ENCODE measurements at regions not wholly inside any gene's neighbourhood (a gene's known extent, or its start where the extent isn't known, plus 50 kb on each side); places are given as distances from the start of the nearest gene placed in this dataset.
A peak's percentile ranks its signal among the peaks of the same experiment; 100 is the strongest.

GRCh38 chr10:53314876-53315275 is 542.3 kb upstream of the MBL2 start:
- H3K36me3 ChIP-seq (ENCODE audit: control insufficient read depth, insufficient read depth, low read length), result no peaks in the 10 kb centered on the region
- no peak overlapping the region for H3K4me3 ChIP-seq (ENCODE audit: extremely low read depth, insufficient read depth, low read length, poor library complexity, severe bottlenecking)
- WGBS, 2 experiments (ENCODE audit: insufficient coverage in 2 of 2), result 88% methylated on average over 1 of the region's 1 CpG; no CpG with 5 or more reads in 1 of the 2 experiments
- peak overlapping the region; percentile 50 for H3K27ac ChIP-seq (ENCODE audit: low read depth, low read length, severe bottlenecking)
- H3K4me1 ChIP-seq (ENCODE audit: control insufficient read depth, insufficient read depth, low read length, poor library complexity, severe bottlenecking), result no peaks in the 10 kb centered on the region
- H3K9me3 ChIP-seq (ENCODE audit: control insufficient read depth, low read length), result no peaks in the 10 kb centered on the region

- no peaks in the 10 kb centered on the region for H3K36me3 ChIP-seq (ENCODE audit: control insufficient read depth, insufficient read depth, low read length)
- no peak overlapping the region for H3K4me3 ChIP-seq (ENCODE audit: extremely low read depth, insufficient read depth, low read length, poor library complexity, severe bottlenecking)
- H3K9me3 ChIP-seq (ENCODE audit: control insufficient read depth, low read length), result no peaks in the 10 kb centered on the region
- no peaks in the 10 kb centered on the region for H3K4me1 ChIP-seq (ENCODE audit: control insufficient read depth, insufficient read depth, low read length, poor library complexity, severe bottlenecking)
- H3K27ac ChIP-seq (ENCODE audit: low read depth, low read length, severe bottlenecking), result no peak overlapping the region
- WGBS, 2 experiments (ENCODE audit: insufficient coverage in 2 of 2), result no CpG with 5 or more reads among the region's 3 CpGs
Observed at GRCh38 chr10:53298443-53298842, 525.9 kb upstream of the MBL2 start.

- H3K9me3 ChIP-seq (ENCODE audit: control insufficient read depth, low read length), result no peaks in the 10 kb centered on the region
- H3K4me1 ChIP-seq (ENCODE audit: control insufficient read depth, insufficient read depth, low read length, poor library complexity, severe bottlenecking), result no peaks in the 10 kb centered on the region
- H3K27ac ChIP-seq (ENCODE audit: low read depth, low read length, severe bottlenecking), result no peak overlapping the region
- WGBS, 2 experiments (ENCODE audit: insufficient coverage in 2 of 2), result 89 to 92% methylated on average over 3 of the region's 4 CpGs
- H3K4me3 ChIP-seq (ENCODE audit: extremely low read depth, insufficient read depth, low read length, poor library complexity, severe bottlenecking), result no peak overlapping the region
- no peaks in the 10 kb centered on the region for H3K36me3 ChIP-seq (ENCODE audit: control insufficient read depth, insufficient read depth, low read length)
Observed at GRCh38 chr10:53284615-53285182, 512.1 kb upstream of the MBL2 start.

- Histone ChIP-seq H3K4me3 (ENCODE audit: extremely low read depth, insufficient read depth, low read length, poor library complexity, severe bottlenecking) (no peak overlapping the region), H3K27ac (ENCODE audit: low read depth, low read length, severe bottlenecking) (no peak overlapping the region), H3K36me3 (ENCODE audit: control insufficient read depth, insufficient read depth, low read length) (no peaks in the 10 kb centered on the region), H3K9me3 (ENCODE audit: control insufficient read depth, low read length) (no peaks in the 10 kb centered on the region), H3K4me1 (ENCODE audit: control insufficient read depth, insufficient read depth, low read length, poor library complexity, severe bottlenecking) (no peaks in the 10 kb centered on the region)
- WGBS, 2 experiments (ENCODE audit: insufficient coverage in 2 of 2), result 60% methylated on average over 1 of the region's 1 CpG; no CpG with 5 or more reads in 1 of the 2 experiments
Observed at GRCh38 chr10:53276797-53277196, 504.2 kb upstream of the MBL2 start.

GRCh38 chr10:53269482-53269881 is 496.9 kb upstream of the MBL2 start:
- Histone ChIP-seq H3K9me3 (ENCODE audit: control insufficient read depth, low read length) (no peaks in the 10 kb centered on the region), H3K27ac (ENCODE audit: low read depth, low read length, severe bottlenecking) (no peak overlapping the region), H3K4me1 (ENCODE audit: control insufficient read depth, insufficient read depth, low read length, poor library complexity, severe bottlenecking) (no peaks in the 10 kb centered on the region), H3K36me3 (ENCODE audit: control insufficient read depth, insufficient read depth, low read length) (no peaks in the 10 kb centered on the region), H3K4me3 (ENCODE audit: extremely low read depth, insufficient read depth, low read length, poor library complexity, severe bottlenecking) (no peak overlapping the region)
- WGBS, 2 experiments (ENCODE audit: insufficient coverage in 2 of 2), result no CpG with 5 or more reads among the region's 2 CpGs

GRCh38 chr10:53260213-53260612 is 487.6 kb upstream of the MBL2 start:
- Histone ChIP-seq H3K9me3 (ENCODE audit: control insufficient read depth, low read length) (no peaks in the 10 kb centered on the region), H3K4me1 (ENCODE audit: control insufficient read depth, insufficient read depth, low read length, poor library complexity, severe bottlenecking) (no peaks in the 10 kb centered on the region), H3K27ac (ENCODE audit: low read depth, low read length, severe bottlenecking) (no peak overlapping the region), H3K36me3 (ENCODE audit: control insufficient read depth, insufficient read depth, low read length) (no peaks in the 10 kb centered on the region), H3K4me3 (ENCODE audit: extremely low read depth, insufficient read depth, low read length, poor library complexity, severe bottlenecking) (no peak overlapping the region)
- whole genome bisulfite sequencing, 2 experiments (ENCODE audit: insufficient coverage in 2 of 2), result no CpG with 5 or more reads among the region's 1 CpG

GRCh38 chr10:53256623-53257022 is 484.0 kb upstream of the MBL2 start:
- H3K36me3 ChIP-seq (ENCODE audit: control insufficient read depth, insufficient read depth, low read length), result no peaks in the 10 kb centered on the region
- H3K27ac ChIP-seq (ENCODE audit: low read depth, low read length, severe bottlenecking), result no peak overlapping the region
- H3K4me1 ChIP-seq (ENCODE audit: control insufficient read depth, insufficient read depth, low read length, poor library complexity, severe bottlenecking), result no peaks in the 10 kb centered on the region
- no peaks in the 10 kb centered on the region for H3K9me3 ChIP-seq (ENCODE audit: control insufficient read depth, low read length)
- no peak overlapping the region for H3K4me3 ChIP-seq (ENCODE audit: extremely low read depth, insufficient read depth, low read length, poor library complexity, severe bottlenecking)

GRCh38 chr10:53255661-53256205 is 483.1 kb upstream of the MBL2 start:
- Histone ChIP-seq H3K4me1 (ENCODE audit: control insufficient read depth, insufficient read depth, low read length, poor library complexity, severe bottlenecking) (no peaks in the 10 kb centered on the region), H3K9me3 (ENCODE audit: control insufficient read depth, low read length) (no peaks in the 10 kb centered on the region), H3K36me3 (ENCODE audit: control insufficient read depth, insufficient read depth, low read length) (no peaks in the 10 kb centered on the region), H3K27ac (ENCODE audit: low read depth, low read length, severe bottlenecking) (no peak overlapping the region), H3K4me3 (ENCODE audit: extremely low read depth, insufficient read depth, low read length, poor library complexity, severe bottlenecking) (no peak overlapping the region)
- WGBS, 2 experiments (ENCODE audit: insufficient coverage in 2 of 2), result no CpG with 5 or more reads among the region's 1 CpG

GRCh38 chr10:53253221-53253620 is 480.6 kb upstream of the MBL2 start:
- 46 to 61% methylated on average over 3 of the region's 3 CpGs for WGBS, 2 experiments (ENCODE audit: insufficient coverage in 2 of 2)
- Histone ChIP-seq H3K27ac (ENCODE audit: low read depth, low read length, severe bottlenecking) (no peak overlapping the region), H3K4me3 (ENCODE audit: extremely low read depth, insufficient read depth, low read length, poor library complexity, severe bottlenecking) (no peak overlapping the region), H3K4me1 (ENCODE audit: control insufficient read depth, insufficient read depth, low read length, poor library complexity, severe bottlenecking) (no peaks in the 10 kb centered on the region), H3K36me3 (ENCODE audit: control insufficient read depth, insufficient read depth, low read length) (no peaks in the 10 kb centered on the region), H3K9me3 (ENCODE audit: control insufficient read depth, low read length) (no peaks in the 10 kb centered on the region)

GRCh38 chr10:53239873-53240272 is 467.3 kb upstream of the MBL2 start:
- 94 to 100% methylated on average over 2 to 3 of the region's 4 CpGs for WGBS, 2 experiments (ENCODE audit: insufficient coverage in 2 of 2)
- Histone ChIP-seq H3K4me3 (ENCODE audit: extremely low read depth, insufficient read depth, low read length, poor library complexity, severe bottlenecking) (no peak overlapping the region), H3K27ac (ENCODE audit: low read depth, low read length, severe bottlenecking) (no peak overlapping the region), H3K9me3 (ENCODE audit: control insufficient read depth, low read length) (no peaks in the 10 kb centered on the region), H3K4me1 (ENCODE audit: control insufficient read depth, insufficient read depth, low read length, poor library complexity, severe bottlenecking) (no peaks in the 10 kb centered on the region), H3K36me3 (ENCODE audit: control insufficient read depth, insufficient read depth, low read length) (no peaks in the 10 kb centered on the region)

GRCh38 chr10:53236941-53237340 is 464.4 kb upstream of the MBL2 start:
- Histone ChIP-seq H3K27ac (ENCODE audit: low read depth, low read length, severe bottlenecking) (no peak overlapping the region), H3K9me3 (ENCODE audit: control insufficient read depth, low read length) (no peaks in the 10 kb centered on the region), H3K4me3 (ENCODE audit: extremely low read depth, insufficient read depth, low read length, poor library complexity, severe bottlenecking) (no peak overlapping the region), H3K4me1 (ENCODE audit: control insufficient read depth, insufficient read depth, low read length, poor library complexity, severe bottlenecking) (no peaks in the 10 kb centered on the region), H3K36me3 (ENCODE audit: control insufficient read depth, insufficient read depth, low read length) (no peaks in the 10 kb centered on the region)
- WGBS, 2 experiments (ENCODE audit: insufficient coverage in 2 of 2), result no CpG with 5 or more reads among the region's 1 CpG
